T-cell (primary cell): ENCODE measurements at regions not wholly inside any gene's neighbourhood (a gene's known extent, or its start where the extent isn't known, plus 50 kb on each side); places are given as distances from the start of the nearest gene placed in this dataset.

Source experiments
- ATAC-seq, 4 experiments: fragments of 200-7000 bp in 3 of 4; fragments of 150-1000 bp in 1 of 4; cut with Tn5 transposase; replicated peaks in 1 of 4; 1 replicate in 3 of 4; 2 replicates in 1 of 4; pipeline ENCODE4 v1.10.0; 2021; ENCODE audit warnings: moderate library complexity in 3 of 4, mild to moderate bottlenecking in 2 of 4, moderate number of reproducible peaks in 1 of 4
- CTCF ChIA-PET, 2 donors: fragments of 300-600 bp; sonication (Branson Sonifier 250); formaldehyde crosslinking; loops; one replicate each; lab custom pipeline; 2022; ENCODE audit warnings: antibody characterized with exemption in 2 of 2; lab: Charles Lee
- POLR2A ChIA-PET, 2 donors: fragments of 300-600 bp; sonication (Branson Sonifier 250); formaldehyde crosslinking; loops; one replicate each; lab custom pipeline; 2022; ENCODE audit warnings: antibody characterized with exemption in 2 of 2; lab: Charles Lee
- DNase-seq, 35 experiments: peaks; one replicate each; pipeline versions ENCODE4 v3.0.0 to v3.0.0-alpha.2; 2013 to 2023
- H3K27ac ChIP-seq: one replicate; pipeline ENCODE4 v1.5.1; 2013; ENCODE audit warnings: low read length
- H3K27me3 ChIP-seq, 2 experiments: replicated peaks in 1 of 2; 1 replicate in 1 of 2; 2 replicates in 1 of 2; pipeline versions ENCODE4 v1.6.1 to v1.7.0; 2013; ENCODE audit warnings: low read length in 1 of 2, mixed read lengths in 1 of 2; ENCODE audit not compliant: control insufficient read depth in 2 of 2, insufficient read depth in 2 of 2; ENCODE audit errors: extremely low read depth in 1 of 2
- H3K36me3 ChIP-seq, 2 donors: 1 replicate in 1 of 2; 2 replicates in 1 of 2; pipeline versions ENCODE4 v1.6.1 to v1.7.0; 2013; ENCODE audit warnings: low read length in 1 of 2; ENCODE audit not compliant: control insufficient read depth in 2 of 2, insufficient read depth in 1 of 2; ENCODE audit errors: extremely low read depth in 1 of 2
- H3K4me1 ChIP-seq, 2 experiments: 1 replicate in 1 of 2; 2 replicates in 1 of 2; pipeline versions ENCODE4 v1.6.1 to v1.7.0; 2013; ENCODE audit warnings: low read length in 2 of 2, mixed read lengths in 1 of 2; ENCODE audit not compliant: insufficient read depth in 2 of 2, control insufficient read depth in 1 of 2; ENCODE audit errors: extremely low read depth in 1 of 2
- H3K4me3 ChIP-seq, 2 donors: 1 replicate in 1 of 2; 2 replicates in 1 of 2; pipeline versions ENCODE4 v1.5.1 to v1.7.0; 2013; ENCODE audit warnings: mild to moderate bottlenecking in 2 of 2, low read length in 1 of 2, moderate library complexity in 1 of 2; ENCODE audit not compliant: control insufficient read depth in 1 of 2; ENCODE audit errors: extremely low read depth in 1 of 2
- H3K9me3 ChIP-seq: 2 replicates; pipeline ENCODE4 v1.7.0; 2013
- H3K27ac Mint-ChIP-seq, 2 donors: one replicate each; pipeline ENCODE4 v1.8.0; 2020 to 2021; ENCODE audit warnings: mild to moderate bottlenecking in 2 of 2, mixed read lengths in 2 of 2
- H3K27me3 Mint-ChIP-seq, 2 donors: one replicate each; pipeline ENCODE4 v1.8.0; 2021 to 2022; ENCODE audit warnings: mixed read lengths in 2 of 2
- H3K36me3 Mint-ChIP-seq: one replicate; pipeline ENCODE4 v1.8.0; 2021; ENCODE audit warnings: mixed read lengths
- H3K4me1 Mint-ChIP-seq, 3 donors: one replicate each; pipeline ENCODE4 v1.8.0; 2020 to 2022; ENCODE audit warnings: mixed read lengths in 3 of 3, mild to moderate bottlenecking in 1 of 3
- H3K4me3 Mint-ChIP-seq, 3 donors: one replicate each; pipeline ENCODE4 v1.8.0; 2020 to 2022; ENCODE audit warnings: mild to moderate bottlenecking in 3 of 3, mixed read lengths in 3 of 3, moderate library complexity in 3 of 3
- H3K9me3 Mint-ChIP-seq, 3 donors: one replicate each; pipeline ENCODE4 v1.8.0; 2020 to 2022; ENCODE audit warnings: mixed read lengths in 3 of 3
- WGBS: methylation state at CpG from one replicate; pipeline ENCODE4 v1.1.5; 2013; ENCODE audit warnings: missing lambda C conversion rate; ENCODE audit not compliant: insufficient coverage; 5-methylcytosine and 5-hydroxymethylcytosine counted together

- peaks cover 15% of the 10 kb centered on the region for H3K36me3 Mint-ChIP-seq
- H3K27me3 Mint-ChIP-seq = no peaks in the 10 kb centered on the region
- peaks cover 0 to 5% (median 2%) of the 10 kb centered on the region in 3 donors for H3K4me1 Mint-ChIP-seq
- Histone ChIP-seq H3K4me3 (no peak overlapping the region), H3K4me1 (no peaks in the 10 kb centered on the region), H3K9me3 (no peaks in the 10 kb centered on the region), H3K27ac (no peak overlapping the region), H3K27me3 (no peaks in the 10 kb centered on the region), H3K36me3 (no peaks in the 10 kb centered on the region)
- ChIA-PET POLR2A (no interaction called here), CTCF (interaction anchor here in 1 of 2 donors (0.7 kb wide), 1 partner anchor 1085 kb away, joined by 3 read pairs; no protein-coding TSS in a partner anchor)
- WGBS = 80% methylated on average over 1 of the region's 3 CpGs
- H3K27ac Mint-ChIP-seq = no peak overlapping the region
- no peak for DNase-seq
- no peaks in the 10 kb centered on the region for H3K9me3 Mint-ChIP-seq
- no peak overlapping the region for H3K4me3 Mint-ChIP-seq
- no peak for ATAC-seq
Measured at GRCh38 chr14:100415226-100415625, 92.1 kb downstream of the SLC25A47 start.

- Histone ChIP-seq H3K36me3 (no peaks in the 10 kb centered on the region), H3K4me3 (no peak overlapping the region), H3K9me3 (no peaks in the 10 kb centered on the region), H3K27me3 (no peaks in the 10 kb centered on the region), H3K27ac (no peak overlapping the region), H3K4me1 (no peaks in the 10 kb centered on the region)
- DNase-seq (no peak), ATAC-seq (no peak)
- H3K27ac Mint-ChIP-seq = no peak overlapping the region
- H3K27me3 Mint-ChIP-seq = no peaks in the 10 kb centered on the region
- WGBS = 95% methylated on average over 5 of the region's 8 CpGs
- H3K36me3 Mint-ChIP-seq = peaks cover 12% of the 10 kb centered on the region
- no peak overlapping the region for H3K4me3 Mint-ChIP-seq
- peaks cover 7 to 10% (median 9%) of the 10 kb centered on the region in 3 donors for H3K4me1 Mint-ChIP-seq
- CTCF ChIA-PET = no interaction called here
- POLR2A ChIA-PET = no interaction called here
- H3K9me3 Mint-ChIP-seq = no peaks in the 10 kb centered on the region
Measured at GRCh38 chr14:100416081-100416680, 93.0 kb downstream of the SLC25A47 start.

- no peak overlapping the region for H3K27ac Mint-ChIP-seq
Measured at GRCh38 chr14:100416921-100417860, 94.1 kb downstream of the SLC25A47 start.

DNA sequence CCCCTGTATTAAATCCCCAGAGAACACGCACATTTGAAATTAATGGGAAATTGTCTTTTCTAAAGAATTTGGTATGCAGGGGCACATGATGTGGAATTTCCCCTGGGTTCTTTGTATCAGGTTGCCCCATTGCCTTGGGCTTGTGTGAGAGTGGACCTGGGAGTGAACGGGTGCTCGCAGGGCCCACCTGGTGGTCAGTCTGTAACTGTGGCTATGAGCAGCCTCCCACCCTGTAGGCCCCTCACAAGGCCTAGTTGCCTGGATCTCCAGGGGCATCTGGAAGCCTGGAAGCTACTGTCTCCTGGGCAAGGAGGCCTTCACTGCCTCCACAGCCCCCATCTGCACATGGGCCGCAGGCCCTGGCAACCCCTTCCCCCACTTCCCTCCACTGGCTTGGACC, 96.7 kb downstream of the SLC25A47 start:
- H3K9me3 ChIP-seq = no peaks in the 10 kb centered on the region
- peaks cover 5% of the 10 kb centered on the region for H3K36me3 Mint-ChIP-seq
- POLR2A ChIA-PET = no interaction called here
- CTCF ChIA-PET = no interaction called here
- 90% methylated on average over 2 of the region's 4 CpGs for WGBS
- H3K4me3 Mint-ChIP-seq = no peak overlapping the region
- no peak for ATAC-seq
- H3K27me3 Mint-ChIP-seq = no peaks in the 10 kb centered on the region
- H3K27ac ChIP-seq = no peak overlapping the region
- no peaks in the 10 kb centered on the region for H3K36me3 ChIP-seq
- peaks cover 0 to 2% of the 10 kb centered on the region in 2 experiments for H3K4me1 ChIP-seq
- H3K27me3 ChIP-seq = no peaks in the 10 kb centered on the region
- no peaks in the 10 kb centered on the region for H3K9me3 Mint-ChIP-seq
- H3K4me1 Mint-ChIP-seq = peaks cover 10 to 16% (median 14%) of the 10 kb centered on the region in 3 donors
- no peak for DNase-seq
- H3K4me3 ChIP-seq = no peak overlapping the region
- H3K27ac Mint-ChIP-seq = no peak overlapping the region

More at GRCh38 chr14:100416921-100417860, 94.1 kb downstream of the SLC25A47 start:
- no peaks in the 10 kb centered on the region for H3K9me3 Mint-ChIP-seq
- Histone ChIP-seq H3K4me3 (no peak overlapping the region), H3K9me3 (no peaks in the 10 kb centered on the region), H3K4me1 (no peaks in the 10 kb centered on the region), H3K27ac (no peak overlapping the region), H3K36me3 (no peaks in the 10 kb centered on the region), H3K27me3 (no peaks in the 10 kb centered on the region)
- no peak overlapping the region for H3K4me3 Mint-ChIP-seq
- POLR2A ChIA-PET = no interaction called here
- ATAC-seq (no peak), DNase-seq (no peak)
- WGBS = 90% methylated on average over 9 of the region's 13 CpGs
- peaks cover 7 to 10% (median 9%) of the 10 kb centered on the region in 3 donors for H3K4me1 Mint-ChIP-seq
- H3K27me3 Mint-ChIP-seq = no peaks in the 10 kb centered on the region
- H3K36me3 Mint-ChIP-seq = peaks cover 10% of the 10 kb centered on the region
- CTCF ChIA-PET = no interaction called here

DNA sequence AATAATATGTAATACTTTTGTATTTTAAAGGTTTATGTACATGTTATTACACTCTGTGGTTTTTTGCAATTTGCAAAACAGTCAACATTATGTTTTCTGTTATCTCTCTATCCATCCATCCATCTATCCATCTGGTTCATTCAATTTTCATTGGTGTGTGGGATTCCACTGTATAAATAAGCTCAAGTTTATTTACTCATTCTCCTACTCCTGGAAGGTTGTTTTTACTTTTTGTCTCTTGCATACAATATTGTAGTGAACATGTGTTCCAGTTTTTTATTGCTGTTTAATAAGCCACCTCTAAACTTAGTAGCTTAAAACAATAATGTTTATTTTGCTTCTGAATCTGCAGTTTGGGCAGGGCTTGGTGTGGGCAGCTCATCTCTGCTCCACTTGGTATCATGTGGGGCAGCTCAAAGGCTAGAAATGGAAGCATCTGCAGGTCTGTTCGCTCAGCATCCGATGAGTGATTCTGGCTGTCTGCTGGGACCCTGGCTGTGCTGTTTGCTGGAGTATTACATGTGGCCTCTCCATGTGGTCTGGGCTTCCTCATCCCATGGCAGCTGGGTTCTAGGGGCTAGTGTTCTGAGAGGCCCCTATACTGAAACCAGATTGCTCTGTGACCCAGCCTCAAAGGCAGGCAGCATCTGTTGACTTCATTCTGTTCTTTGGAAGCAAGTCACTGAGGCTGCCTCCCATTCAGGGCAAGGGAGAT, 98.8 kb downstream of the SLC25A47 start:
- DNase-seq (no peak), ATAC-seq (no peak)
- Histone ChIP-seq H3K27ac (no peak overlapping the region), H3K27me3 (no peaks in the 10 kb centered on the region), H3K9me3 (no peaks in the 10 kb centered on the region), H3K4me1 (peaks cover 0 to 5% of the 10 kb centered on the region in 2 experiments), H3K4me3 (no peak overlapping the region), H3K36me3 (no peaks in the 10 kb centered on the region)
- Mint-ChIP-seq H3K4me1 (peaks cover 16 to 21% (median 20%) of the 10 kb centered on the region in 3 donors), H3K27ac (no peak overlapping the region), H3K36me3 (peaks cover 3% of the 10 kb centered on the region), H3K9me3 (no peaks in the 10 kb centered on the region), H3K27me3 (no peaks in the 10 kb centered on the region), H3K4me3 (no peak overlapping the region)
- 50% methylated on average over 2 of the region's 2 CpGs for WGBS
- ChIA-PET CTCF (no interaction called here), POLR2A (interaction anchor here in 1 of 2 donors (0.6 kb wide), 1 partner anchor 66 kb away, joined by 3 read pairs; no protein-coding TSS in a partner anchor)

- CTCF ChIA-PET = no interaction called here
- Mint-ChIP-seq H3K4me3 (no peak overlapping the region), H3K27ac (no peak overlapping the region), H3K36me3 (peaks cover 3% of the 10 kb centered on the region), H3K4me1 (peaks cover 16 to 21% (median 20%) of the 10 kb centered on the region in 3 donors), H3K9me3 (no peaks in the 10 kb centered on the region), H3K27me3 (no peaks in the 10 kb centered on the region)
- Histone ChIP-seq H3K4me3 (no peak overlapping the region), H3K27ac (no peak overlapping the region), H3K27me3 (no peaks in the 10 kb centered on the region), H3K36me3 (no peaks in the 10 kb centered on the region), H3K9me3 (no peaks in the 10 kb centered on the region), H3K4me1 (peaks cover 0 to 5% of the 10 kb centered on the region in 2 experiments)
- 87% methylated on average over 3 of the region's 12 CpGs for WGBS
- no peak for DNase-seq
- no peak for ATAC-seq
- POLR2A ChIA-PET = no interaction called here
Measured at GRCh38 chr14:100422556-100423316, 99.6 kb downstream of the SLC25A47 start.
